ENCODE measurements at regions not wholly inside any gene's neighbourhood (a gene's known extent, or its start where the extent isn't known, plus 50 kb on each side); places are given as distances from the start of the nearest gene placed in this dataset.

DNA sequence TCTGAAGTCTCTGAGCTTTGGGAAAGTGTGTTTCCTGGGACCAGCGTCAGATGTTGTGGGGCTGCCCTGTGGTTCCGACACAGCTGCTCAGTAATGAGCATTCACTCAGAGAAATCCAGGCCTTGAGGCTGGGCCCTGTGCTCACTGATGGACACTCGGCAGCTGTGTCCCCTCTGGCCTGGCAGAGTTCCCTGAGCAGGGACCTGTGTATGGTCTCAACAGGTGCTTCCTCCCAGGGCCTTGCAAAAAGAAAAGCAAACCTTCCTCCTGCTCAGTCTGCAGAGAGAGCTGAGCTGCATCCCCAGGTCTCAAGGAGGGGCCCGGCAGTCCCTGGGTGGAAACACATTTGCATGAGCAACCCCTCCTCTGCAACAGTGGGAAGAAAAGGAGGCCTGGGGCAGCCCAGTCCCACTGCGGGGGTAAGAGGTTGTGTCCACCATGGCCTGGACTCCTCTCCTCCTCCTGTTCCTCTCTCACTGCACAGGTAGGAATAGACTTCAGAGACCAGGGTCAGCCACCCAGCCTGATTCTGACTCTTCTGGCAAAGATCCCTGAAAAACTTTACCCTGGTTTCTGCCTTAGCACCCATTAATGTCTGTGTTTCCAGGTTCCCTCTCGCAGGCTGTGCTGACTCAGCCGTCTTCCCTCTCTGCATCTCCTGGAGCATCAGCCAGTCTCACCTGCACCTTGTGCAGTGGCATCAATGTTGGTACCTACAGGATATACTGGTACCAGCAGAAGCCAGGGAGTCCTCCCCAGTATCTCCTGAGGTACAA lies 131.2 kb downstream of the VPREB1 start:
- ATAC-seq (no peak; the same call in 2 of the 3 replicates), DNase-seq (ENCODE audit: extremely low read depth in 1 of 4, low spot score in 3 of 4) (peak in 1 of 4 experiments; percentile 32), FAIRE-seq (no peak)
- no peak overlapping the region for H3K27ac ChIP-seq (ENCODE audit: extremely low read depth, low read depth, low read length)
- H3K9ac ChIP-seq (ENCODE audit: insufficient read depth in 1 of 2, low read depth in 2 of 2, low read length in 2 of 2): no peak overlapping the region; a peak in 1 of 4 replicates
- POLR2A ChIA-PET: interaction anchor here (0.7 to 2.3 kb wide), 9 partner anchors 14 to 41 kb away, joined by 3 to 9 read pairs (median 5); no protein-coding TSS in a partner anchor
- H3K27me3 ChIP-seq (ENCODE audit: control insufficient read depth in 2 of 2, insufficient read depth in 2 of 2, low read length in 2 of 2): peaks cover 4 to 41% of the 10 kb centered on the region in 2 experiments; a peak in 4 of 5 replicates
- intact Hi-C loops (cut with micrococcal nuclease) (loop anchor here (1.0 kb wide), 1 partner anchor 22 kb away; no protein-coding TSS in a partner anchor), in situ Hi-C loops (cut with MboI) (no loop called here)
- H2AFZ ChIP-seq (ENCODE audit: low read depth, low read length): no peak overlapping the region
- BruUV-seq (replicated peaks): no TSS peak
- no peak overlapping the region for H3K4me2 ChIP-seq (ENCODE audit: insufficient read depth, low read length)
- H3K79me2 ChIP-seq (ENCODE audit: control insufficient read depth, insufficient read depth, low read length): no peaks in the 10 kb centered on the region
- 2% methylated on average over 7 of the region's 7 CpGs for WGBS (ENCODE audit: insufficient coverage, low coverage, missing lambda C conversion rate)
- H3K4me1 ChIP-seq (replicated peaks in 1 of 2; ENCODE audit: control insufficient read depth in 2 of 2, insufficient read depth in 2 of 2, low read length in 2 of 2): no peaks in the 10 kb centered on the region
- H3K36me3 ChIP-seq (ENCODE audit: control insufficient read depth, insufficient read depth, low read length): no peaks in the 10 kb centered on the region
- CTCF ChIA-PET (ENCODE audit: low intra/inter-chr PET ratio): no interaction called here
- no peaks in the 10 kb centered on the region for H3K9me3 ChIP-seq (replicated peaks; ENCODE audit: control insufficient read depth, insufficient read depth, low read depth, low read length)
- peaks cover 20% of the 10 kb centered on the region for H4K20me1 ChIP-seq (replicated peaks; ENCODE audit: control insufficient read depth, insufficient read depth, low read length)
- H3K9me1 ChIP-seq (ENCODE audit: control insufficient read depth, insufficient read depth, low read length): no peaks in the 10 kb centered on the region
- H3K4me3 ChIP-seq: no peak overlapping the region
- TF ChIP-seq HNRNPL (IDR thresholded peaks at IDR 0.05; ENCODE audit: low read depth, low read length) (no peak), MAFG (tag; conservative IDR thresholded peaks at IDR 0.05) (peak; percentile 54), SRF (CRISPR knock-in tag; IDR thresholded peaks at IDR 0.05) (no peak), BACH1 (tag; IDR thresholded peaks at IDR 0.05) (no peak), SMAD2 (IDR thresholded peaks at IDR 0.05; ENCODE audit: low read depth, low read length) (no peak), TGIF2 (CRISPR knock-in tag; IDR thresholded peaks at IDR 0.05) (no peak), RBBP5 (IDR thresholded peaks at IDR 0.05; ENCODE audit: borderline replicate concordance, insufficient read depth, low read length, poor library complexity, severe bottlenecking) (peak; percentile 44), ELF4 (CRISPR knock-in tag; IDR thresholded peaks at IDR 0.05) (no peak), HCFC1 (IDR thresholded peaks at IDR 0.05; ENCODE audit: low read depth, low read length) (no peak), FOXK1 (CRISPR knock-in tag; IDR thresholded peaks at IDR 0.05; ENCODE audit: borderline replicate concordance) (no peak), TAF1 (IDR thresholded peaks at IDR 0.05; ENCODE audit: control insufficient read depth, extremely low read depth, insufficient read depth, low read length, severe bottlenecking) (no peak), PHTF2 (CRISPR knock-in tag; IDR thresholded peaks at IDR 0.05) (0 out of 2 replicates have a peak, but pooled peaks have one; percentile 24), MAFF (IDR thresholded peaks at IDR 0.05; ENCODE audit: low read length) (peak; percentile 56; the same call in 1 of the 2 replicates)
- TF ChIP-seq, protein P1, sequence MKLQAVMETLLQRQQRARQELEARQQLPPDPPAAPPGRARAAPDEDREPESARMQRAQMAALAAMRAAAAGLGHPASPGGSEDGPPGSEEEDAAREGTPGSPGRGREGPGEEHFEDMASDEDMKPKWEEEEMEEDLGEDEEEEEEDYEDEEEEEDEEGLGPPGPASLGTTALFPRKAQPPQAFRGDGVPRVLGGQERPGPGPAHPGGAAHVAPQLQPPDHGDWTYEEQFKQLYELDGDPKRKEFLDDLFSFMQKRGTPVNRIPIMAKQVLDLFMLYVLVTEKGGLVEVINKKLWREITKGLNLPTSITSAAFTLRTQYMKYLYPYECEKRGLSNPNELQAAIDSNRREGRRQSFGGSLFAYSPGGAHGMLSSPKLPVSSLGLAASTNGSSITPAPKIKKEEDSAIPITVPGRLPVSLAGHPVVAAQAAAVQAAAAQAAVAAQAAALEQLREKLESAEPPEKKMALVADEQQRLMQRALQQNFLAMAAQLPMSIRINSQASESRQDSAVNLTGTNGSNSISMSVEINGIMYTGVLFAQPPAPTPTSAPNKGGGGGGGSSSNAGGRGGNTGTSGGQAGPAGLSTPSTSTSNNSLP (IDR thresholded peaks at IDR 0.05; ENCODE audit: borderline replicate concordance, low read depth, low read length): no peak
- TF ChIP-seq, protein P2, sequence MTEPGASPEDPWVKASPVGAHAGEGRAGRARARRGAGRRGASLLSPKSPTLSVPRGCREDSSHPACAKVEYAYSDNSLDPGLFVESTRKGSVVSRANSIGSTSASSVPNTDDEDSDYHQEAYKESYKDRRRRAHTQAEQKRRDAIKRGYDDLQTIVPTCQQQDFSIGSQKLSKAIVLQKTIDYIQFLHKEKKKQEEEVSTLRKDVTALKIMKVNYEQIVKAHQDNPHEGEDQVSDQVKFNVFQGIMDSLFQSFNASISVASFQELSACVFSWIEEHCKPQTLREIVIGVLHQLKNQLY (CRISPR knock-in tag; conservative IDR thresholded peaks at IDR 0.05): no peak
